ENCODE measurements at regions not wholly inside any gene's neighbourhood (a gene's known extent, or its start where the extent isn't known, plus 50 kb on each side); places are given as distances from the start of the nearest gene placed in this dataset.
A peak's percentile ranks its signal among the peaks of the same experiment; 100 is the strongest.

GRCh38 chr11:76721755-76722677 is 51.5 kb upstream of the LRRC32 start:
- Mint-ChIP-seq H3K27me3 (peaks cover 19% of the 10 kb centered on the region), H3K4me1 (ENCODE audit: low read depth) (peaks cover 7% of the 10 kb centered on the region), H3K4me3 (peak overlapping the region; percentile 51), H3K9me3 (ENCODE audit: low read depth) (no peaks in the 10 kb centered on the region), H3K27ac (no peak overlapping the region), H3K36me3 (no peaks in the 10 kb centered on the region)

DNA sequence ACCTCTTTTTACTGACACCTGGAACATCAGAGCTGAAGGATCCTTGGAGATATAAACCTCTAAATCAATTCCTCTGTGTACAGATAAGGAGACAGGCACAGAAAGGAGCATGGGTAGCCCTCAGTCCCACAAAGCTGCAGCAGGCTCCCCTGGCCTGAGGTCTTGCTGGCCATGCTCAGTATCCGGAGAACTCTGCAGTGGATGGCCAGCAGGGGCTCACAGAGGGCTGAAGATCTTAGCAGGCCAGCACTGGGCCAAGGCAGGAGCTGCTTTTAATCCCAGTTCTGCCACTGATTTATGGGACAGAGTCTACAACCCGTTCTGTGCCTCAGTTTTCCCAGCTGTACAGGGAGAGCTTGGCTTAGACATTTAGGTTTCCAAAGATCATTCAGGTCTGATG is 52.6 kb upstream of the LRRC32 start:
- no peak overlapping the region for H3K27ac Mint-ChIP-seq
- H3K27me3 Mint-ChIP-seq, result peaks cover 19% of the 10 kb centered on the region
- H3K9me3 Mint-ChIP-seq (ENCODE audit: low read depth), result no peaks in the 10 kb centered on the region
- no peaks in the 10 kb centered on the region for H3K36me3 Mint-ChIP-seq
- H3K4me3 Mint-ChIP-seq, result no peak overlapping the region
- H3K4me1 Mint-ChIP-seq (ENCODE audit: low read depth), result peaks cover 7% of the 10 kb centered on the region

GRCh38 chr11:76723548-76723947 is 53.0 kb upstream of the LRRC32 start:
- Mint-ChIP-seq H3K4me3 (no peak overlapping the region), H3K4me1 (ENCODE audit: low read depth) (peaks cover 7% of the 10 kb centered on the region), H3K9me3 (ENCODE audit: low read depth) (no peaks in the 10 kb centered on the region), H3K36me3 (no peaks in the 10 kb centered on the region), H3K27ac (no peak overlapping the region), H3K27me3 (peaks cover 19% of the 10 kb centered on the region)

DNA sequence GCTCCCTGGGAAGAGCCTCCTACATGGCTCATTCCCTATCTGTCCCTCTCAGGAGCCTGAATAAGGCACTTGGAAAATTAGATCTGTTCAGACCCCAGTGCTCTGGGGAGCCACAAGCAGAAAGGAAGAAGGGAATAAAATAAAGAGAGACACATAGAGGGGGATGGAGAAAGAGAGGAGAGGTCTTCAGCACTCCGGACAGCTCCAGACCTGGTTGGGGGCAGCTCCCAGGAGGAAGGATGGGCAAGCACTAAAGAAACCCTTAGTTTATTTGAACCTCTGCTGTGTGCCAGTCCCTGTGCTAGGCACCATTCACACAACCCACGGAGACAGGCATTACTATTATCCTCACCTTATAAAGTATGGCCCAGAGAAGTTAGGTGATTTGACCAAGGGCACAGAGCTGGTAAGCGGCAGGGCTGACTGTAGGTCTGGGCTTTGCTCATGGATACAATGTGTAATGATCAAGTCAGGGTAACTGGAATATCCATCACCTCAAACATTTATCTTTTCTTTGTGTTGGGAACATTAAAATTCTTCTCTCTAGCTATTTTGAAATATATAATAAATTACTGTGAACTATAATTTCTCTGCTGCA is 53.7 kb upstream of the LRRC32 start:
- H3K36me3 Mint-ChIP-seq, result no peaks in the 10 kb centered on the region
- no peak overlapping the region for H3K27ac Mint-ChIP-seq
- no peaks in the 10 kb centered on the region for H3K9me3 Mint-ChIP-seq (ENCODE audit: low read depth)
- peaks cover 19% of the 10 kb centered on the region for H3K27me3 Mint-ChIP-seq
- H3K4me1 Mint-ChIP-seq (ENCODE audit: low read depth), result peaks cover 7% of the 10 kb centered on the region
- no peak overlapping the region for H3K4me3 Mint-ChIP-seq

- Mint-ChIP-seq H3K4me3 (no peak overlapping the region), H3K9me3 (ENCODE audit: low read depth) (no peaks in the 10 kb centered on the region), H3K36me3 (no peaks in the 10 kb centered on the region), H3K4me1 (ENCODE audit: low read depth) (no peaks in the 10 kb centered on the region), H3K27ac (no peak overlapping the region), H3K27me3 (peaks cover 14% of the 10 kb centered on the region)
These were observed 54.9 kb upstream of the TSKU start for GRCh38 chr11:76728227-76728626.

DNA sequence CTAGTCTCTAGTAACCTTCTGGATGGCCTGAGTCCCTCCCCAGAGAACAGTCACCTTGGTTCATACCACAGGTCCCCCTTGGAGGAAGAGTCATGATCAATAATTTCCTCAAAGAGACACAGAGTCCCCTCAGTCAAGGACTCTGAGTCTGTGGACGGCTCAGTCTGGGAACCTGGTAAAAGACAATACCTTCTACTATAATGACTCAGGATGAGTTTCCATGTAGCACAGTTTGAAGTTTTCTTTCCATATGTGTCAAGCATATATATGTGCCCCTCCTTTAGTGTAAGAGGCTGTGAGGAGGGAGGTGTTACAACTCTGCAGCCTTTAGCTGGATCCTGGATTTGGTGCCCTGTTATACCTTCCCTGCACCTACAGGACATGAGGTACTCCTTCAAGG is 54.4 kb upstream of the TSKU start:
- Mint-ChIP-seq H3K4me3 (no peak overlapping the region), H3K27me3 (peaks cover 14% of the 10 kb centered on the region), H3K4me1 (ENCODE audit: low read depth) (no peaks in the 10 kb centered on the region), H3K27ac (no peak overlapping the region), H3K36me3 (no peaks in the 10 kb centered on the region), H3K9me3 (ENCODE audit: low read depth) (no peaks in the 10 kb centered on the region)

DNA sequence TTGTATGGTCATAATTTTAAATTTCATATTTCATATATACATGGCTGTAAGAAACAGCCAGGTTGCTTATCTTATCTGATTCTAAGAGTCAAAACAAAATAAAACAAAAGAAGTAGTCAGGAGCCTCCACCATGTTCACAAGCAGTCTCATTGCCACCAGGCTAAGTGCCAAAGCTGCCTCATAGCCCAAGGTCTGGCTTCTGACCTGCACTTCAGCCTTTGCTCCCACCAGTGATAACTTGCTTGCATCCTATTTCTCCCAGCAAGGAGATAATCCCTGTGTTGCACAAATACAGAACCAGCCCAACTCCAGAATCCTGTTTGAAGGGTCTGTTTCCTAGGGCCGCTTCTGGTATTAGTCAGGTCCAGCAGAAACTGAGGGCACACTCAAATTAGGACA is 53.9 kb upstream of the TSKU start:
- no peaks in the 10 kb centered on the region for H3K4me1 Mint-ChIP-seq (ENCODE audit: low read depth)
- H3K27ac Mint-ChIP-seq, result no peak overlapping the region
- no peak overlapping the region for H3K4me3 Mint-ChIP-seq
- peaks cover 12% of the 10 kb centered on the region for H3K27me3 Mint-ChIP-seq
- H3K36me3 Mint-ChIP-seq, result no peaks in the 10 kb centered on the region
- H3K9me3 Mint-ChIP-seq (ENCODE audit: low read depth), result no peaks in the 10 kb centered on the region

DNA sequence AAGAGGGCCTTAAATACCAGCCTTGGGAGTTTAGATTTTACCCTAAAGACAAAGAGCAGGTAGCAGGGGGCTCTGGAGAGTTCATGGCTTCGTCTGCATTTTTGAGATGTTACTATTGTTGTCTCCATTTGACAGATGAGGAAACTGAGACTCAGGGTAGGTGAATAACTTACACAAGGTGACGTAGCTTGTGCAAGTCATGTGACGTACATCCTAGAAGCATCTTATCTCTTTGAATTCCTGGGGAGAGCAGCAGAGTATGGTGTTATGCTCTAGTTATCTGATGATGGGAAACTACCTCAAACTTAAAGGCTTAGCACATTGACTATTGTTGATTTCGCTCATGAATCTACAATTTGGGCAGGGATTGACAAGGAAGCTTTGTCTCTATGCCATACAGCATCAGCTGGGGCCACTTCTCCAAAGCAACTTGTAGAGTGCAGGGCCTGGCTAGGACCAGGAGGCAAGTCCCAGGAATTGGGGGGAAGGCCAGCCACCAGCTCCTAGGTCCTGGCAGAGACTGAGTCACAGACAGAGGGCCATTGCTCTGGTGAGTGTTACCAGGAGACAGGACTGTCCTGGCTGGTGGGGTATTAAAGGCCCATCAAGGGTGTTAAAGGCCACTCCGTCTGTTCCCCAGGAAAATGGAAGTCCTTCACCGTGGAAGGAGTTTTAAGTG is 52.1 kb upstream of the TSKU start:
- H3K9me3 Mint-ChIP-seq (ENCODE audit: low read depth), result no peaks in the 10 kb centered on the region
- no peaks in the 10 kb centered on the region for H3K4me1 Mint-ChIP-seq (ENCODE audit: low read depth)
- H3K4me3 Mint-ChIP-seq, result no peak overlapping the region
- H3K27ac Mint-ChIP-seq, result no peak overlapping the region
- peaks cover 6% of the 10 kb centered on the region for H3K27me3 Mint-ChIP-seq
- H3K36me3 Mint-ChIP-seq, result no peaks in the 10 kb centered on the region

GRCh38 chr11:76732643-76733042 is 50.5 kb upstream of the TSKU start:
- no peaks in the 10 kb centered on the region for H3K36me3 Mint-ChIP-seq

More at GRCh38 chr11:76732643-76733042, 50.5 kb upstream of the TSKU start:
- no peak overlapping the region for H3K27ac Mint-ChIP-seq
- no peaks in the 10 kb centered on the region for H3K4me1 Mint-ChIP-seq (ENCODE audit: low read depth)
- H3K4me3 Mint-ChIP-seq, result no peak overlapping the region
- no peaks in the 10 kb centered on the region for H3K9me3 Mint-ChIP-seq (ENCODE audit: low read depth)
- peaks cover 3% of the 10 kb centered on the region for H3K27me3 Mint-ChIP-seq

All from activated naive CD8-positive, alpha-beta T cell (primary cell).